Activated T-cell treated with anti-CD3 and anti-CD28 coated beads, Interleukin-2, amount 50 U/mL, for 4 hours (primary cell): ENCODE measurements at regions not wholly inside any gene's neighbourhood (a gene's known extent, or its start where the extent isn't known, plus 50 kb on each side); places are given as distances from the start of the nearest gene placed in this dataset.

ENCODE experiments used
- ATAC-seq, 2 donors: fragments of 200-7000 bp; cut with Tn5 transposase; one replicate each; pipeline ENCODE4 v1.10.0; 2021
- DNase-seq: peaks from one replicate; pipeline ENCODE4 v3.0.0-alpha.2; 2020
- H3K27me3 Mint-ChIP-seq: one replicate; pipeline ENCODE4 v1.8.0; 2021; ENCODE audit warnings: low read depth, mixed read lengths
- H3K36me3 Mint-ChIP-seq: one replicate; pipeline ENCODE4 v1.8.0; 2022; ENCODE audit warnings: mixed read lengths; ENCODE audit not compliant: insufficient read depth
- H3K4me1 Mint-ChIP-seq: one replicate; pipeline ENCODE4 v1.8.0; 2021; ENCODE audit warnings: low read depth, mixed read lengths
- H3K4me3 Mint-ChIP-seq: one replicate; pipeline ENCODE4 v1.8.0; 2021; ENCODE audit warnings: mild to moderate bottlenecking, moderate library complexity, mixed read lengths
- H3K9me3 Mint-ChIP-seq: one replicate; pipeline ENCODE4 v1.8.0; 2021; ENCODE audit warnings: mixed read lengths

DNA sequence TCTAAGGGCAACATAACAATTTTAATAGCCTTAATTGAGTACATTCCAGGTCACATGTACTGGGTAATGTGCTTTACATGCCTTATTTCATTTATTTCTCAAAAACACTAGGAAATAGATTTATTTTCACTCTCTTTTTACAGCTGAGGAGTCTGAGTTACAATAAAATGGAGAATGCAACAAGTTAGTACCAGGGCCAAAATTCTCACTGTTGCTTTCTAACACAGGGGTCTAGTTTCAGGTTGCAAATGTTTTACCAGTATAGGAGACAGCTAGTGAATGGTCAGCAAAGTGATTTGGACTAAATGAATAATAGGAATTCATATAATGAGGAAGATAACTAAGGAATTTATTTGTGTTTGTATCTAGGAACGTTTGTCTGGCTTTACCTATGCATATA is 137.3 kb downstream of the RASSF9 start:
- DNase-seq: no peak
- ATAC-seq: no peak
- H3K36me3 Mint-ChIP-seq: no peaks in the 10 kb centered on the region
- no peaks in the 10 kb centered on the region for H3K27me3 Mint-ChIP-seq
- H3K4me1 Mint-ChIP-seq: no peaks in the 10 kb centered on the region
- peaks cover 6% of the 10 kb centered on the region for H3K9me3 Mint-ChIP-seq
- no peak overlapping the region for H3K4me3 Mint-ChIP-seq

DNA sequence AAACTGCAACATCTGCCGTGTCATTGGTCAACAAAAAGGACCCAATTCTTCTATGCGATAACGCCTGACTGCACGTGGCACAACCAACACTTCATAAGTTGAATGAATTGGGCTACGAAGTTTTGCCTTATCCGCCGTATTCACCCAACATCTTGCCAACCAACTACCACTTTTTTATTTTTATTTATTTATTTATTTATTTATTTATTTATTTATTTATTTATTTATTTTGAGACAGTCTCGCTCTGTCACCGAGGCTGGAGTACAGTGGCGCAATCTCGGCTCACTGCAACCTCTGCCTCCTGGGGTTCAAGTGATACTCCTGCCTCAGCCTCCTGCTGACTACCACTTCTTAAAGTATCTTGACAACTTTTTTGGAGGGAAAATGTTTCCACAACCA is 127.4 kb downstream of the RASSF9 start:
- ATAC-seq (no peak), DNase-seq (no peak)
- H3K9me3 Mint-ChIP-seq: peaks cover 5% of the 10 kb centered on the region
- no peaks in the 10 kb centered on the region for H3K4me1 Mint-ChIP-seq
- no peak overlapping the region for H3K4me3 Mint-ChIP-seq
- H3K27me3 Mint-ChIP-seq: no peaks in the 10 kb centered on the region
- H3K36me3 Mint-ChIP-seq: no peaks in the 10 kb centered on the region

DNA sequence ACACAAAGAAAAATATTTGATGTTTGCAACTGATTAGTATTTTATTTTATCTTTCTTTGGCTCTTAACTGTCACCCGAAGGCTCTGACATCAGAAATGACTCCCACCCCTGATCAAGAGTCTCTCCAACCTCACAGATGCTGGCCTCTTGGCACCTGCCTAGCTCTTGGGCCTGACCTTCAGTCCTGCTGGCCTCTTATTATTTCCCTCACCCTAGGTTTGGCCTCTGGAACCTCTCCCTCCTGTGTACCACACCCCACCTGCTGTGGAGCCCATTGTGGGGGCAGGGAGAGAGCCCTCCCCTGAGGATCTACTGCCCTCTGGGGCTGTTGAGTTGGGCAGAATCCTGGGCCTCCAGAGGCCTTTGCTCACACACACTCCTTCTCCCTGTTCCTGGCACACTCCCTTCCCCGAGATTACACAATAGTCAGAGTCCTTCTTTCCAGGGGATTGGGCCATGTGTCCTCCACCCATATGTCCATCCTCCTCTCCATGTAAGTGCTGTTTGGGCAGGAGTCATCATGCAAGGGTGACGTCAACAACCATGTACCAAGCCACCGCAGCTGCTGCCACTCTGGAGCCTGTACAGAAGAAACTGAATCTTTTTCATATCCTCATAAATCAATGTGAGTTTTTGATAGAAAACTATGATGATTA is 124.3 kb downstream of the RASSF9 start:
- ATAC-seq: no peak
- Mint-ChIP-seq H3K9me3 (no peaks in the 10 kb centered on the region), H3K36me3 (no peaks in the 10 kb centered on the region), H3K27me3 (no peaks in the 10 kb centered on the region), H3K4me3 (no peak overlapping the region), H3K4me1 (no peaks in the 10 kb centered on the region)
- no peak for DNase-seq

DNA sequence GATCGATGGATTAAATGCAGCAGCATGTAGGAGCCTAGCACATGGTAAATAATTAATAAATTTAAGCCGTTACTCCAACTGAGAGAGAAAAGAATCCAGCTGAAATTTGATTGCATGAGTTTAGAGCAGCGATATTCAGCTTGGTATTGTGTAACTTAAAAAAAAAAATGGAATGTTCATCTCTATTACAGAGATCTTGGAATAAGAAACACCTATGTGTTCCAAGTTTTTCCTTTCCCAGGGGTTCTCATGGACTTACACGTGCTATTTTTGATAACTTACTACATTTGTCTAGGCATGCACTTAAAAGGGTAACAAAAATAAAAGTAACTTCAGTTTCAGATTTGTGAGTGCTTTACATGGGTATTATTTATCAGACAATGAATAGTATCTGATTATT is 122.8 kb downstream of the RASSF9 start:
- H3K36me3 Mint-ChIP-seq: no peaks in the 10 kb centered on the region
- ATAC-seq (no peak), DNase-seq (no peak)
- peaks cover 6% of the 10 kb centered on the region for H3K9me3 Mint-ChIP-seq
- H3K27me3 Mint-ChIP-seq: no peaks in the 10 kb centered on the region
- H3K4me1 Mint-ChIP-seq: no peaks in the 10 kb centered on the region
- no peak overlapping the region for H3K4me3 Mint-ChIP-seq

DNA sequence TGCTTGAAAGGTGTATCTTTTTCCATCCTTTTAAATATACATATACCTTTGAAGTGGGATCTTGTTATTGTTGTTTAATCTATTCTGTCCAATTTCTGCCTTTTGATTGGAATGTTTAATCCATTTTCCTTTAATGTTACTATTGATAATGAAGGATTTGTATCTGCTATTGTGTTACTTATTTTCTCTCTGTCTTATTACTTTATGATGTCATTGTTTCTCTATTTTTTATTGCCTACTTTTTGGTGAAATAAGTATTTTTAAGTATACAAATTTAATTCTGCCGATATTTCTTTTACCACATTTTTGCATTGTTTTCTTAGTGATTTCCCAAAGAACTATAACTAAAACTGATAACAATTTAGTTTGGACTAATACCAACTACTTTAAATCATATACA is 121.8 kb downstream of the RASSF9 start:
- no peak for DNase-seq
- no peak for ATAC-seq
- peaks cover 11% of the 10 kb centered on the region for H3K9me3 Mint-ChIP-seq
- H3K4me3 Mint-ChIP-seq: no peak overlapping the region
- no peaks in the 10 kb centered on the region for H3K27me3 Mint-ChIP-seq
- H3K4me1 Mint-ChIP-seq: no peaks in the 10 kb centered on the region
- H3K36me3 Mint-ChIP-seq: no peaks in the 10 kb centered on the region

DNA sequence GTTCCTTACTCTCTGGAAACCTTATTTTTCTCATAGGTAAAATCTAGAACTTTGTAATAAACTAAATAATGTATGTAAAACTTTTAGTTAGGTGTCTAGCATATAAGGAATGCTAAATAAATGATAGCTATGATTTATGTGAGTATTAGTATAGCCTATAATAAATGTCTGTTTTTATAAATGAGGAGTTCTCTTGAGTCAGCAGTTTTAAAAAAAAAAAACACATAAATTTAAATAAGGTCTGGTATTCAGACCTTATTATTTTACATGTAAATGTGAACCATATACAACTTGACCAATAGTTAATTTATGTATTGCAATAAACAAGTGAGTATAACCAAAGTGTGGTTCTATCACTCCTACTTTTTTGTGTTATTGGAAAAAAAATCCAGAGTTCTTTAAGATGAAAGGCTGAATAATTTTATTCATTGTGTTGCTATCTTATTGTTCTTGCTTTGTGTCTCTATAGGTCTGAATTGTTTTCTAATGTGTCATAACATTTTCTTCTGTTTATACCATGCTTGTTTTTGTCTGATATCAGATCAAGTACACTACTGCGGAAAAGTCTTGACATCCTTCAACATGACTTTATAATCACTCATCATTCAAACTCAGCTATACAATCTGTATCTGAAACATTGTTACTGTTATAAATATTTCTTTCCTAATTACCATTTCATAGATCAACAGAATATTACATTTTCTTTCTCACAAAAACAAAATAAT is 115.7 kb downstream of the RASSF9 start:
- H3K36me3 Mint-ChIP-seq: no peaks in the 10 kb centered on the region
- no peak overlapping the region for H3K4me3 Mint-ChIP-seq
- H3K9me3 Mint-ChIP-seq: peaks cover 13% of the 10 kb centered on the region
- no peak for ATAC-seq
- no peaks in the 10 kb centered on the region for H3K4me1 Mint-ChIP-seq
- DNase-seq: no peak
- H3K27me3 Mint-ChIP-seq: no peaks in the 10 kb centered on the region

DNA sequence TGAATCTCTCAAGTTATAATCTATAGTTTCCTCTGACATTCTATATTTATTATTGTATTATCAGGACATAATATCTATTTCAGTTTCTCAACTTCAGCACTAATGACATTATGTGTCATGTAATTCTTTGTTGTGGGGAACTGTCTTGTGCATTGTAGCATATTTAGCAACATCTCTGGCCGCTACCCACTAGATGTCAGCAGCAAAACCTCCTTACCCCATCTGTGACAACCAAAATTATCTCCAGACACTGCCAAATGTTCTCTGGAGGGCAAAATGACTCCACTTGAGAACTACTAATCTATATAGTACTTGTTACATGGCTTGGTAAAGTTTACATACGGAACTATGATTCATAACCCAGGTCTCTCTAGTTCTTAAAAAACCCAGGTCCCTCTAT is 110.2 kb downstream of the RASSF9 start:
- Mint-ChIP-seq H3K36me3 (no peaks in the 10 kb centered on the region), H3K4me3 (no peak overlapping the region), H3K4me1 (no peaks in the 10 kb centered on the region), H3K27me3 (no peaks in the 10 kb centered on the region), H3K9me3 (peaks cover 10% of the 10 kb centered on the region)
- no peak for ATAC-seq
- DNase-seq: no peak

DNA sequence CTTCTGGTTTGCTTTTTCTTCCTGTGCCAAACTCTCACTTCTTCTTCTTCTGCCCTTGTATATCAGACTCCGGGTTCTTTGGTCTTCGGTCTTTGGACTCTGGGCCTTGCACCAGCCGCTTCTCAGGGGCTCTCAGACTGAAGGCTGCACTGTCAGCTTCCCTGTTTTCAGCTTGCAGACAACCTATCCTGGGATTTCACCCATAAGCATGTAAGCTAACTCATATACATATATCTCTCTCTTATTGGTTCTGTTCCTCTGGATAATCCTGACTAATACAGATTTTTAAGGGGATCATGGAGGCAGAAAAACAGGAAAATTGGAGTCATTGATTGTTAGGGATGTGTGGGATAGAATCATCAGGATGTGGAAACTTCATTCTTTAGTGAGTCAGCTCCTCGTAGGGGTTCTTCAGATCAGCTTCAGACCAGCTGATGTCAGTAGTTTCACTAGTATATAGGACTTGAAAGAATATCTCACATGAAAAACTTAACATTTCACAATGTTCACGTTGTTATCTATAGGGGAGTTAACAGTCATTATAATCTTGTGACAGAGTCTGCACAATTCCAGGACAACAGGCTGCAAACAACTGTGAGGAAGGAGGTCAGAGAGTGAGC is 102.9 kb downstream of the RASSF9 start:
- DNase-seq (no peak), ATAC-seq (no peak)
- H3K4me1 Mint-ChIP-seq: no peaks in the 10 kb centered on the region
- no peak overlapping the region for H3K4me3 Mint-ChIP-seq
- no peaks in the 10 kb centered on the region for H3K36me3 Mint-ChIP-seq
- H3K9me3 Mint-ChIP-seq: peaks cover 6% of the 10 kb centered on the region
- no peaks in the 10 kb centered on the region for H3K27me3 Mint-ChIP-seq

DNA sequence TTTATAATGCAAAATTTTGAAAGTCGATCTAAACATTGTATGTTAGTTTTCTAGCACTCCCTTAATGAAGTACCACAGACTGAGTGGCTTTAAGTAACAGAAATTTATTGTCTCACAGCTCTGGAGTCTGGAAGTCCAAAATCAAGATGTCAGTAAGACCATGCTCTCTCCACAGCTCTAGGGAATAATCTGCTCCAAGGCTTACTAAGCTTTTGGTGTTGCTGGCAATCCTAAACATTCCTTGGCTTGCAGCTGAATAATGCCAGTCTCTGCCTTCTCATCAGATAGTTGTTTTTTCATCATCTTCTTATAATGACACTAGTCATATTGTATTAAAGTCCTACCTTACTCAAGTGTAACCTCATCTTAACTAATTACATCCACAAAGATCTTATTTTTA is 102.2 kb downstream of the RASSF9 start:
- no peaks in the 10 kb centered on the region for H3K4me1 Mint-ChIP-seq
- no peaks in the 10 kb centered on the region for H3K27me3 Mint-ChIP-seq
- peaks cover 6% of the 10 kb centered on the region for H3K9me3 Mint-ChIP-seq
- no peaks in the 10 kb centered on the region for H3K36me3 Mint-ChIP-seq
- no peak overlapping the region for H3K4me3 Mint-ChIP-seq
- no peak for DNase-seq
- ATAC-seq: no peak

DNA sequence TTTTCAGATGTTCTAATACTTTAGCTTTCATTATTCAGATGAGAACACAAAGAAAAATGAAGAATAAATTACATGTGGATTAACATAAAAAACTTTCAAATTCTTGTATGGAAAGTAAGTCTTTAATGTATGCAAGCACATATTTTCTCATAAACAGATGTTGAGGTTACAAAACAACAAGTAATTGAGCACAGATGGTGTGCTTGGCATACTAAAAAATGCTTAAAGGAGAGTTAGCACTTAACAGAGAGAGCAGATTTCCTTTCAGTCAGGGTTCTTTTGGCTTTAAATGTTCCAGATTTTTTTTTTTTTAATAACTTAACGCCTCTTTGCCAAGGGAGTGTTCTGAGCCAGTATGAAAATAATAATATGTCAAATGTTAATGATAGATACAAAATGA is 96.0 kb downstream of the RASSF9 start:
- Mint-ChIP-seq H3K36me3 (no peaks in the 10 kb centered on the region), H3K9me3 (peaks cover 3% of the 10 kb centered on the region), H3K4me3 (no peak overlapping the region), H3K4me1 (no peaks in the 10 kb centered on the region), H3K27me3 (no peaks in the 10 kb centered on the region)
- DNase-seq (no peak), ATAC-seq (no peak)

DNA sequence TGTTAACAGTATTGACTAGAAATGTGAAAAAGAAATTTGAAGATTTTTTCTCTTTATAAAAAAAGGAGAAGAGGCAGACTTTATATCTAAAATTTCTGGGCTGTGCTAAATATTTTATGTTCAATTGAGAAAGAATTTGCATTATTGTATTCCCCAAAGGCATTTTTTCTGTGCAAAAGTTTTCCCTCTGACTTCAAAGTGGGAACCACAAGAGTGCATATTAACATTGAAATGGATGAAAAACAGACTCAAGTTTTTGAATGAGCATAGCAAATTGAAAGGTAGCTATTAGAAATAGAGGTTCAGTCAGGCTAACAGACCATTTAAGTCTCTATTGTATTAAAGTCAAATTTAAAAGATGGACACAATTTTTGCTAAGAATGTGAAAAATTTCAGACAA is 95.2 kb downstream of the RASSF9 start:
- peaks cover 3% of the 10 kb centered on the region for H3K9me3 Mint-ChIP-seq
- H3K4me1 Mint-ChIP-seq: no peaks in the 10 kb centered on the region
- no peaks in the 10 kb centered on the region for H3K36me3 Mint-ChIP-seq
- DNase-seq (no peak), ATAC-seq (no peak)
- no peak overlapping the region for H3K4me3 Mint-ChIP-seq
- no peaks in the 10 kb centered on the region for H3K27me3 Mint-ChIP-seq

DNA sequence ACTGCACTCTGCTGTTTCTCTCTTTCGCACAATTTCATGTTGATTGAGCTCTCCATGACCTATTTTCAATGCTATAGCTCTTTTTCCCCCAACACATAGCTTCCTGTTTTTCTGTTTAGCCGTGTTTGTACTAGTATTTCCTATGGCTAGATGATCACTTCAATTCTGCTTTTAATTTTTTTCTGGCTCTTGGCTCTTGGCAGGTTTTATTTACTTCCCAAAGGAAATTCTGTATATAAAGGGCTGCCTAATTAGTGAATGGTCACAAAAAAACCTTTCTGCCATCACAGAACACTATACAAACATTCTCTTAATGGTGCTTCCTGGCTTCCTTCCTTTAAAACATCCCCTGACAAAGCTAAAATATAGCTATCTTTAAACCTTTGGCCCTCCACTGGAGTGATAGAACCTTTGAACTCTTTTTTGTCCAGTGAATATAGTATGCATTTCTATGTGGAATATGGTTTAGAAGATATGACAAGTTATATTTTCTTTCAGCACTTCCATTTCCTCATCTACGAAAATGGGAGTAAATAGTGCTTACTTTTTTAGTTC is 88.2 kb downstream of the RASSF9 start:
- H3K4me3 Mint-ChIP-seq: no peak overlapping the region
- no peak for ATAC-seq
- no peaks in the 10 kb centered on the region for H3K36me3 Mint-ChIP-seq
- H3K4me1 Mint-ChIP-seq: no peaks in the 10 kb centered on the region
- no peak for DNase-seq
- no peaks in the 10 kb centered on the region for H3K27me3 Mint-ChIP-seq
- H3K9me3 Mint-ChIP-seq: peaks cover 3% of the 10 kb centered on the region
